Testis (tissue), 2 donors: ENCODE measurements at regions not wholly inside any gene's neighbourhood (a gene's known extent, or its start where the extent isn't known, plus 50 kb on each side); places are given as distances from the start of the nearest gene placed in this dataset.

ENCODE experiments used
- DNase-seq: peaks from one replicate; pipeline ENCODE4 v3.0.0-alpha.2; 2019
- H3K27ac ChIP-seq, 2 donors: fragments of 200-600 bp; sonication (generic); one replicate each; pipeline ENCODE4 v1.5.1; 2019
- H3K27me3 ChIP-seq: fragments of 200-600 bp; sonication (generic); one replicate; pipeline ENCODE4 v1.5.1; 2019
- H3K36me3 ChIP-seq: fragments of 200-600 bp; sonication (generic); one replicate; pipeline ENCODE4 v1.5.1; 2017; ENCODE audit warnings: low read depth; ENCODE audit errors: missing control alignments
- H3K4me1 ChIP-seq: fragments of 200-600 bp; sonication (generic); one replicate; pipeline ENCODE4 v1.5.1; 2019
- H3K4me3 ChIP-seq, 2 donors: fragments of 200-600 bp; sonication (generic); one replicate each; pipeline ENCODE4 v1.5.1; 2017 to 2019
- H3K9me3 ChIP-seq: fragments of 200-600 bp; sonication (generic); one replicate; pipeline ENCODE4 v1.5.1; 2017
- POLR2A ChIP-seq: fragments of 450-650 bp; IDR thresholded peaks from one replicate; pipeline ENCODE4 v1.6.1; 2017; ENCODE audit warnings: antibody characterized with exemption, mild to moderate bottlenecking, moderate library complexity
- WGBS, 2 donors: methylation state at CpG; one replicate each; pipeline ENCODE4 v1.1.5; 2018; 5-methylcytosine and 5-hydroxymethylcytosine counted together
- intact Hi-C: fragments of 100-400 bp; cut with DNase I; formaldehyde crosslinking; loops from one replicate; pipeline ENCODE4 v1.15.1; 2023; ENCODE audit warnings: low total_unique reads
- TF ChIP-seq, protein P1 (sequence below), 3 experiments: fragments of 450-650 bp in 2 of 3; fragments of 200-600 bp in 1 of 3; sonication (generic) in 1 of 3; IDR thresholded peaks; one replicate each; pipeline ENCODE4 v1.5.1; 2016 to 2019; ENCODE audit warnings: antibody characterized with exemption in 3 of 3, mild to moderate bottlenecking in 2 of 3, moderate library complexity in 1 of 3

DNA sequence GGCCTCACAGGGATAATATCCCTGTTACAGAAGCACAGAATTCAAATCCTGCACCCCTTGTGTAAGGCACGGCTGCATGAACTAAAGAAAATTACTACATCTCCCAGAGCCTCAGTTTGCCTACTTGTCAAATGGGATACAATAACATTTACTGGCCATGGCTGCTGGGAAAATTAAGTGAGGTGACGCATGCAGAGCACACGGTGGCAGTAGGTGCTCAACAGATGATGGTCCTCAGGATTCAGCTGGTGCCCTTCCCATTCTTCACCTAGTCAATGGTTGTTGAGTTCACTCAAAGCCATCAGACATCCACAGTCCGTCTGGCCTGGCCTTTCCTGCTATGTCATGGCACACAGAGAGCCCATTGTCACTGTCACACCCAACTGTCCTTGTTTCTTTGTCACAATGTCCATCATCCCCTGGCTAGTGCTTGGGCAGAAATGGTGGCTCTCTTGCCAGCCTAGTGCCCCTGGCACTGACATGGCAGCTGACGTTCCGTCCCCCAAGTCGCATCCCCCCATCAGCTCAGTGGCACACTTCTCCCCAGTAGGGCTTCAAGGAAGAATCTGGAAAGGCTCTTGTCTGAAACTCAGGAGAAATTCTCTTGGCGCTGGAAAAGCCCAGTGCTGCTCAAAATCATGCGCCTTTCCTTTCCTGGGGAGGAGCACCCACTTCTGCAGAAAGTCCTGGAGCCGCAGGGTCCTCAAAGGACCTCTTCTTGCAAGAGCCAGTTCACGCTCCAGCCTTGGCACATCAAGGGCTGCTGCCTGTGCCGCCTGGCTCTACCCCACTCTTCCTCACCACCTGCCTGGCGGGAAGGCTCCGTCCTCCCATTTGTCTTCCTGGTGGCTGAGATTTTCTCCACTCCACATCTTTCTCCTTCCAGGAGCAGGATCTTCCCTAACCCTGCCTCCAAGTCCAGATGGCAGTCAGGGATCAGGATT lies 55.9 kb upstream of the SLC66A3 start:
- H3K9me3 ChIP-seq, result no peaks in the 10 kb centered on the region
- whole genome bisulfite sequencing, 2 donors, result 95 to 97% methylated on average over 13 to 14 of the region's 14 CpGs
- intact Hi-C loops, result no loop called here
- TF ChIP-seq, protein P1, sequence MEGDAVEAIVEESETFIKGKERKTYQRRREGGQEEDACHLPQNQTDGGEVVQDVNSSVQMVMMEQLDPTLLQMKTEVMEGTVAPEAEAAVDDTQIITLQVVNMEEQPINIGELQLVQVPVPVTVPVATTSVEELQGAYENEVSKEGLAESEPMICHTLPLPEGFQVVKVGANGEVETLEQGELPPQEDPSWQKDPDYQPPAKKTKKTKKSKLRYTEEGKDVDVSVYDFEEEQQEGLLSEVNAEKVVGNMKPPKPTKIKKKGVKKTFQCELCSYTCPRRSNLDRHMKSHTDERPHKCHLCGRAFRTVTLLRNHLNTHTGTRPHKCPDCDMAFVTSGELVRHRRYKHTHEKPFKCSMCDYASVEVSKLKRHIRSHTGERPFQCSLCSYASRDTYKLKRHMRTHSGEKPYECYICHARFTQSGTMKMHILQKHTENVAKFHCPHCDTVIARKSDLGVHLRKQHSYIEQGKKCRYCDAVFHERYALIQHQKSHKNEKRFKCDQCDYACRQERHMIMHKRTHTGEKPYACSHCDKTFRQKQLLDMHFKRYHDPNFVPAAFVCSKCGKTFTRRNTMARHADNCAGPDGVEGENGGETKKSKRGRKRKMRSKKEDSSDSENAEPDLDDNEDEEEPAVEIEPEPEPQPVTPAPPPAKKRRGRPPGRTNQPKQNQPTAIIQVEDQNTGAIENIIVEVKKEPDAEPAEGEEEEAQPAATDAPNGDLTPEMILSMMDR (IDR thresholded peaks at IDR 0.05), result no peak
- no peaks in the 10 kb centered on the region for H3K4me1 ChIP-seq
- DNase-seq, result peak; percentile 9
- H3K36me3 ChIP-seq, result no peaks in the 10 kb centered on the region
- H3K4me3 ChIP-seq, result no peak overlapping the region
- H3K27ac ChIP-seq, result no peak overlapping the region
- no peaks in the 10 kb centered on the region for H3K27me3 ChIP-seq

DNA sequence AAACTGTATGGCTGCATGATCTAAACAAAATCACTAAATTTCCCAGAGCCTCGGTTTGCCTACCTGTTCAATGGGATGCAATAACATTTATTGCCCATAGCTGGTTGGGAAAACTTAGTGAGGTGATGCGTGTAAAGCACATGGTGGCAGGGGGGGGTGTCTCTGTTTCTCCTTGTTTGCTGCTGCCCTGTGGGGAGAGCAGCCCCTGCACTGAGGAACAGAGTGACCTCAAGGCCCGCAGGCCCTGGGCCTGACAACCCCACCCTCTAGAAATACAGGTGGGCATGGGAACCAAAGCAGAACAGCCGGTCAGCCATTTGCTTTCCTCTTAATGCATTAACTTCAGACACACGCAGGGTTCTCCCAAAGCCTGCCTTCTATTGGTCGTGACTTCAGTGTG lies 55.1 kb upstream of the SLC66A3 start:
- Histone ChIP-seq H3K4me1 (no peaks in the 10 kb centered on the region), H3K36me3 (no peaks in the 10 kb centered on the region), H3K9me3 (no peaks in the 10 kb centered on the region), H3K4me3 (no peak overlapping the region), H3K27me3 (no peaks in the 10 kb centered on the region), H3K27ac (no peak overlapping the region)
- DNase-seq, result peak; percentile 5
- intact Hi-C loops, result no loop called here
- WGBS, 2 donors, result 93 to 94% methylated on average over 5 to 6 of the region's 6 CpGs
- TF ChIP-seq, protein P1 (IDR thresholded peaks at IDR 0.05), result no peak
- TF ChIP-seq POLR2A, result no peak

DNA sequence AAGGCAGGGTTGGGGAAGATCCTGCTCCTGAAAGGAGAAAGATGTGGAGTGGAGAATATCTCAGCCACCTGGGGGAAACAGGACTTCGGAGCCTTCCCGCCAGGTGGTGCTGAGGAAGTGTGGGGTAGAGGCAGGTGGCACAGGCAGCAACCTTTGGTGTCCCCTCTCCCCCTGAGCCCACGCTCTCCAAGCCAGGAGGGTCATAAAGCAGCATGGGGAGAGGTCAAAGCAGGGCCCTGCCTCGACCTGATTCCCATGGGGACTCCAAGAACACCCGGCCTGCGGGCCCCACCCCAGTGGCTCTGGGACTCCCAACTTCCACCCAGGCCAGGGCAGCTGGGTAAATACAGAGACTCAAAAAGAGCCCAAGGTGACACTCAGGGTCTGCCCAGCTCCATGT lies 54.3 kb upstream of the SLC66A3 start:
- no peaks in the 10 kb centered on the region for H3K4me1 ChIP-seq
- no peaks in the 10 kb centered on the region for H3K36me3 ChIP-seq
- no peak overlapping the region for H3K4me3 ChIP-seq
- H3K27me3 ChIP-seq, result no peaks in the 10 kb centered on the region
- 94 to 100% methylated on average over 3 to 6 of the region's 6 CpGs for WGBS, 2 donors
- no peak overlapping the region for H3K27ac ChIP-seq
- TF ChIP-seq POLR2A, result no peak
- TF ChIP-seq, protein P1 (IDR thresholded peaks at IDR 0.05), result no peak
- H3K9me3 ChIP-seq, result no peaks in the 10 kb centered on the region
- peak; percentile 7 for DNase-seq
- intact Hi-C loops, result no loop called here

DNA sequence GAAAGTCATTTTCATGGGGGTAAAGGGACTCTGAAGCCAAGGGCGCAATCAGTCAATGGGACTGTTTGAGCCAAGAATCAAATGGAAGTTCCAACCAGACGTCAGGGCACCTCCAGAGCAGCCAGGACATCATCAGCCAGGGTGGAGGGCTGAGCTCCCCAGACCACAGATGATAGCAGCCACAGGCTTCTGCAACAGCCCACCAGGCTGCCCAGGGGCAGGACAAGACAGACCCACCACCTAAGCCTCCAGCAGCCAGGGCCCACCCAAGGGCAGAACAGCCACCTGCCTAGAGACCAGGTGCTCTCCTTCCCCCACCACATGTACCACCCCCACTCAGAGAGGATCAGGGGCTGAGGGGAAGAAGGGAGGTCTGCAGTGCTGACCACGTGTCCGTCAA lies 53.8 kb upstream of the SLC66A3 start:
- Histone ChIP-seq H3K27me3 (no peaks in the 10 kb centered on the region), H3K4me1 (no peaks in the 10 kb centered on the region), H3K9me3 (no peaks in the 10 kb centered on the region), H3K27ac (no peak overlapping the region), H3K36me3 (no peaks in the 10 kb centered on the region), H3K4me3 (no peak overlapping the region)
- intact Hi-C loops, result no loop called here
- 80 to 84% methylated on average over 4 of the region's 4 CpGs for WGBS, 2 donors
- TF ChIP-seq, protein P1 (IDR thresholded peaks at IDR 0.05), result no peak
- TF ChIP-seq POLR2A, result no peak
- DNase-seq, result peak; percentile 2

DNA sequence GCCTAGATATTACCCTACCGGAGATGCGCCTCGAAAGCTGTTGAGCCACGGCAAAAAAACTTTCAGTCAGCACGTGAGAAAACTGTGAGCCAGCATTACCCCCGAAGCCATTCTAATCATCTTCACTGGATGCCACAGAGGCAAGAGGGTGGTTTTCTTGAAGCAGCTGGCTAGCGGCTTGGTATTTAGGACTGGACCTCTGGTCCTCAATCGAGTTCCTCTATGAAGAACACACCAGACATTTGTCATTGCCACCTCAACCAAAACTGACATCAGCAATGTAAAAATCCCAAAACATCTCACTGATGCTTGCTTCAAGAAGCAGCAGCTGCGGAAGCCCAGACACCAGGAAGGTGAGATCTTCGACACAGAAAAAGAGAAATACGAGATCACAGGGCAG lies 52.8 kb upstream of the SLC66A3 start:
- Histone ChIP-seq H3K4me1 (no peaks in the 10 kb centered on the region), H3K27me3 (no peaks in the 10 kb centered on the region), H3K27ac (no peak overlapping the region), H3K4me3 (no peak overlapping the region), H3K9me3 (no peaks in the 10 kb centered on the region), H3K36me3 (no peaks in the 10 kb centered on the region)
- WGBS, 2 donors, result 82 to 87% methylated on average over 11 of the region's 11 CpGs
- intact Hi-C loops, result no loop called here
- no peak for TF ChIP-seq POLR2A
- TF ChIP-seq, protein P1 (IDR thresholded peaks at IDR 0.05), result no peak
- DNase-seq, result peak; percentile 2
